ENCODE measurements at regions not wholly inside any gene's neighbourhood (a gene's known extent, or its start where the extent isn't known, plus 50 kb on each side); places are given as distances from the start of the nearest gene placed in this dataset.

GRCh38 chr5:4095918-4096630 lies 500.4 kb downstream of the IRX1 start:
- no peak for DNase-seq
- Mint-ChIP-seq H3K4me1 (ENCODE audit: low read depth) (no peaks in the 10 kb centered on the region), H3K36me3 (ENCODE audit: insufficient read depth) (no peaks in the 10 kb centered on the region), H3K27me3 (ENCODE audit: low read depth) (no peaks in the 10 kb centered on the region), H3K4me3 (no peak overlapping the region), H3K9me3 (peaks cover 18% of the 10 kb centered on the region)
- ATAC-seq, result no peak

- no peak for DNase-seq
- Mint-ChIP-seq H3K36me3 (ENCODE audit: insufficient read depth) (no peaks in the 10 kb centered on the region), H3K4me1 (ENCODE audit: low read depth) (no peaks in the 10 kb centered on the region), H3K9me3 (peaks cover 18% of the 10 kb centered on the region), H3K27me3 (ENCODE audit: low read depth) (no peaks in the 10 kb centered on the region), H3K4me3 (no peak overlapping the region)
- no peak for ATAC-seq
Observed at GRCh38 chr5:4097199-4097598, 501.6 kb downstream of the IRX1 start.

GRCh38 chr5:4098226-4098625 lies 502.6 kb downstream of the IRX1 start:
- Mint-ChIP-seq H3K36me3 (ENCODE audit: insufficient read depth) (no peaks in the 10 kb centered on the region), H3K27me3 (ENCODE audit: low read depth) (no peaks in the 10 kb centered on the region), H3K4me1 (ENCODE audit: low read depth) (no peaks in the 10 kb centered on the region), H3K9me3 (peaks cover 16% of the 10 kb centered on the region), H3K4me3 (no peak overlapping the region)
- DNase-seq, result no peak
- ATAC-seq, result no peak

- H3K27me3 Mint-ChIP-seq (ENCODE audit: low read depth), result no peaks in the 10 kb centered on the region
- peaks cover 14% of the 10 kb centered on the region for H3K9me3 Mint-ChIP-seq
- ATAC-seq, result no peak
- H3K4me3 Mint-ChIP-seq, result no peak overlapping the region
- no peaks in the 10 kb centered on the region for H3K36me3 Mint-ChIP-seq (ENCODE audit: insufficient read depth)
- H3K4me1 Mint-ChIP-seq (ENCODE audit: low read depth), result no peaks in the 10 kb centered on the region
- DNase-seq, result no peak
Observed at GRCh38 chr5:4099386-4099785, 503.8 kb downstream of the IRX1 start.

GRCh38 chr5:4100739-4101138 lies 505.1 kb downstream of the IRX1 start:
- Mint-ChIP-seq H3K9me3 (peaks cover 10% of the 10 kb centered on the region), H3K27me3 (ENCODE audit: low read depth) (no peaks in the 10 kb centered on the region), H3K36me3 (ENCODE audit: insufficient read depth) (no peaks in the 10 kb centered on the region)

GRCh38 chr5:4101189-4101588 lies 505.6 kb downstream of the IRX1 start:
- ATAC-seq (no peak), DNase-seq (no peak)
- no peaks in the 10 kb centered on the region for H3K27me3 Mint-ChIP-seq (ENCODE audit: low read depth)
- peaks cover 6% of the 10 kb centered on the region for H3K9me3 Mint-ChIP-seq
- no peaks in the 10 kb centered on the region for H3K4me1 Mint-ChIP-seq (ENCODE audit: low read depth)
- H3K4me3 Mint-ChIP-seq, result no peak overlapping the region
- H3K36me3 Mint-ChIP-seq (ENCODE audit: insufficient read depth), result no peaks in the 10 kb centered on the region

More at GRCh38 chr5:4100739-4101138, 505.1 kb downstream of the IRX1 start:
- Mint-ChIP-seq H3K4me1 (ENCODE audit: low read depth) (no peaks in the 10 kb centered on the region), H3K4me3 (no peak overlapping the region)
- ATAC-seq, result no peak
- no peak for DNase-seq

GRCh38 chr5:4104831-4105597 lies 509.4 kb downstream of the IRX1 start:
- no peaks in the 10 kb centered on the region for H3K27me3 Mint-ChIP-seq (ENCODE audit: low read depth)
- no peak overlapping the region for H3K4me3 Mint-ChIP-seq
- no peak for ATAC-seq
- H3K4me1 Mint-ChIP-seq (ENCODE audit: low read depth), result no peaks in the 10 kb centered on the region
- no peak for DNase-seq
- no peaks in the 10 kb centered on the region for H3K36me3 Mint-ChIP-seq (ENCODE audit: insufficient read depth)
- no peaks in the 10 kb centered on the region for H3K9me3 Mint-ChIP-seq

- Mint-ChIP-seq H3K4me1 (ENCODE audit: low read depth) (no peaks in the 10 kb centered on the region), H3K36me3 (ENCODE audit: insufficient read depth) (no peaks in the 10 kb centered on the region), H3K9me3 (no peaks in the 10 kb centered on the region), H3K27me3 (ENCODE audit: low read depth) (no peaks in the 10 kb centered on the region), H3K4me3 (no peak overlapping the region)
- ATAC-seq, result no peak
- no peak for DNase-seq
Observed at GRCh38 chr5:4108690-4109089, 513.1 kb downstream of the IRX1 start.

- no peak for ATAC-seq
- Mint-ChIP-seq H3K27me3 (ENCODE audit: low read depth) (no peaks in the 10 kb centered on the region), H3K36me3 (ENCODE audit: insufficient read depth) (no peaks in the 10 kb centered on the region), H3K9me3 (peaks cover 9% of the 10 kb centered on the region), H3K4me1 (ENCODE audit: low read depth) (no peaks in the 10 kb centered on the region), H3K4me3 (no peak overlapping the region)
- no peak for DNase-seq
Observed at GRCh38 chr5:4113426-4113825, 517.8 kb downstream of the IRX1 start.

GRCh38 chr5:4113905-4114304 lies 518.3 kb downstream of the IRX1 start:
- Mint-ChIP-seq H3K36me3 (ENCODE audit: insufficient read depth) (no peaks in the 10 kb centered on the region), H3K4me1 (ENCODE audit: low read depth) (no peaks in the 10 kb centered on the region), H3K4me3 (no peak overlapping the region), H3K9me3 (peaks cover 9% of the 10 kb centered on the region), H3K27me3 (ENCODE audit: low read depth) (no peaks in the 10 kb centered on the region)
- DNase-seq, result no peak
- ATAC-seq, result no peak

- no peak for DNase-seq
- H3K9me3 Mint-ChIP-seq, result peaks cover 9% of the 10 kb centered on the region
- ATAC-seq, result no peak
- H3K4me1 Mint-ChIP-seq (ENCODE audit: low read depth), result no peaks in the 10 kb centered on the region
- no peak overlapping the region for H3K4me3 Mint-ChIP-seq
- H3K27me3 Mint-ChIP-seq (ENCODE audit: low read depth), result no peaks in the 10 kb centered on the region
- H3K36me3 Mint-ChIP-seq (ENCODE audit: insufficient read depth), result no peaks in the 10 kb centered on the region
Observed at GRCh38 chr5:4114452-4114851, 518.8 kb downstream of the IRX1 start.

GRCh38 chr5:4116834-4117233 lies 521.2 kb downstream of the IRX1 start:
- ATAC-seq (no peak), DNase-seq (no peak)
- Mint-ChIP-seq H3K4me1 (ENCODE audit: low read depth) (no peaks in the 10 kb centered on the region), H3K4me3 (no peak overlapping the region), H3K36me3 (ENCODE audit: insufficient read depth) (no peaks in the 10 kb centered on the region), H3K27me3 (ENCODE audit: low read depth) (no peaks in the 10 kb centered on the region), H3K9me3 (peaks cover 14% of the 10 kb centered on the region)

- DNase-seq (no peak), ATAC-seq (no peak)
- Mint-ChIP-seq H3K9me3 (peaks cover 5% of the 10 kb centered on the region), H3K27me3 (ENCODE audit: low read depth) (no peaks in the 10 kb centered on the region), H3K4me1 (ENCODE audit: low read depth) (no peaks in the 10 kb centered on the region), H3K36me3 (ENCODE audit: insufficient read depth) (no peaks in the 10 kb centered on the region), H3K4me3 (no peak overlapping the region)
Observed at GRCh38 chr5:4124221-4124970, 528.8 kb downstream of the IRX1 start.

- H3K4me1 Mint-ChIP-seq (ENCODE audit: low read depth), result no peaks in the 10 kb centered on the region
- H3K36me3 Mint-ChIP-seq (ENCODE audit: insufficient read depth), result no peaks in the 10 kb centered on the region
- H3K9me3 Mint-ChIP-seq, result peaks cover 3% of the 10 kb centered on the region
- ATAC-seq (no peak), DNase-seq (no peak)
- H3K27me3 Mint-ChIP-seq (ENCODE audit: low read depth), result no peaks in the 10 kb centered on the region
- H3K4me3 Mint-ChIP-seq, result no peak overlapping the region
Observed at GRCh38 chr5:4128994-4129393, 533.4 kb downstream of the IRX1 start.
